ENCODE measurements at regions not wholly inside any gene's neighbourhood (a gene's known extent, or its start where the extent isn't known, plus 50 kb on each side); places are given as distances from the start of the nearest gene placed in this dataset.

DNA sequence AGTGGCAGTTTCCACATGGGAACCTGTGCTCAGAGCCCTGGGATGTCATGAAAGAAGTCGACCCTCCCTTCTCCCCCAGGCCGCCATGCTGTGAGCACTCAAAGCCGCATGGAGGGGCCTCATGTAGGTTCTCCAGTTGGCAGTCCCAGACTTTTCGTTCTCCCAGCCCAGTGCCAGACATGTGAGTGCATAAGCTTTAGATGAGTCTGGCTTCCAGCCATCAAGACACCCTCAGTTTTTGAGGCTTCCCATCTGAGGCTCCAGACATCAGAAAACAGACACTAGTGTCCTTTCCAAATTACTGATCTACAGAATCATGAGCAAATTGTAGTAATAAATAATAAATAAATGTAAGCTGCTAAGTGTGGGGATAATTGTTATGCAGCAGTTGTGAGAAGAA lies 136.5 kb upstream of the AGBL1 start:
- Histone ChIP-seq H3K36me3 (replicated peaks in 1 of 2; ENCODE audit: control insufficient read depth in 1 of 2, insufficient read depth in 2 of 2, low read length in 1 of 2) (no peaks in the 10 kb centered on the region), H3K9me2 (no peaks in the 10 kb centered on the region), H3K27ac (ENCODE audit: low read depth in 2 of 2, low read length in 1 of 2) (no peak overlapping the region), H3F3A (replicated peaks; ENCODE audit: insufficient read depth) (no peaks in the 10 kb centered on the region), H3K9ac (no peak overlapping the region), H3K79me2 (ENCODE audit: insufficient read depth) (no peaks in the 10 kb centered on the region), H3K9me3 (no peaks in the 10 kb centered on the region), H3K27me3 (ENCODE audit: insufficient read depth) (no peaks in the 10 kb centered on the region), H4K20me1 (ENCODE audit: insufficient read depth) (no peaks in the 10 kb centered on the region), H3K4me1 (ENCODE audit: control insufficient read depth in 1 of 2, insufficient read depth in 2 of 2, low read depth in 1 of 2, low read length in 1 of 2) (no peaks in the 10 kb centered on the region; a peak in 1 of 4 replicates), H3K4me3 (ENCODE audit: low read depth in 2 of 2, low read length in 1 of 2) (no peak overlapping the region), H2AFZ (ENCODE audit: low read depth) (no peak overlapping the region), H3K4me2 (no peak overlapping the region)
- DNase-seq, result no peak
- POLR2A ChIA-PET, result no interaction called here
- WGBS (ENCODE audit: low lambda C conversion rate), result 41% methylated on average over 4 of the region's 4 CpGs
- CTCF ChIA-PET, result no interaction called here
- TF ChIP-seq TCF12 (IDR thresholded peaks at IDR 0.05) (no peak), FOXM1 (IDR thresholded peaks at IDR 0.05; ENCODE audit: low read depth) (no peak), RCOR1 (IDR thresholded peaks at IDR 0.05; ENCODE audit: low read length) (no peak), SMC3 (IDR thresholded peaks at IDR 0.05; ENCODE audit: low read depth, low read length) (no peak), MEF2A (IDR thresholded peaks at IDR 0.05; ENCODE audit: borderline replicate concordance, low read depth) (no peak), ELF1 (IDR thresholded peaks at IDR 0.05) (no peak), RFX5 (IDR thresholded peaks at IDR 0.05; ENCODE audit: low read length) (no peak), RAD21 (IDR thresholded peaks at IDR 0.05; ENCODE audit: low read length) (no peak), JUND (IDR thresholded peaks at IDR 0.05) (no peak), TEAD4 (IDR thresholded peaks at IDR 0.05; ENCODE audit: borderline replicate concordance, insufficient read depth) (no peak), POLR2AphosphoS5 (IDR thresholded peaks at IDR 0.05; ENCODE audit: low read depth, low read length) (no peak), YY1 (IDR thresholded peaks at IDR 0.05; ENCODE audit: low read depth) (no peak), MXI1 (IDR thresholded peaks at IDR 0.05; ENCODE audit: low read depth, low read length) (no peak), GATA2 (CRISPR knock-in tag; IDR thresholded peaks at IDR 0.05) (no peak), NRF1 (IDR thresholded peaks at IDR 0.05; ENCODE audit: low read depth, low read length) (no peak)
- TF ChIP-seq, protein P1, sequence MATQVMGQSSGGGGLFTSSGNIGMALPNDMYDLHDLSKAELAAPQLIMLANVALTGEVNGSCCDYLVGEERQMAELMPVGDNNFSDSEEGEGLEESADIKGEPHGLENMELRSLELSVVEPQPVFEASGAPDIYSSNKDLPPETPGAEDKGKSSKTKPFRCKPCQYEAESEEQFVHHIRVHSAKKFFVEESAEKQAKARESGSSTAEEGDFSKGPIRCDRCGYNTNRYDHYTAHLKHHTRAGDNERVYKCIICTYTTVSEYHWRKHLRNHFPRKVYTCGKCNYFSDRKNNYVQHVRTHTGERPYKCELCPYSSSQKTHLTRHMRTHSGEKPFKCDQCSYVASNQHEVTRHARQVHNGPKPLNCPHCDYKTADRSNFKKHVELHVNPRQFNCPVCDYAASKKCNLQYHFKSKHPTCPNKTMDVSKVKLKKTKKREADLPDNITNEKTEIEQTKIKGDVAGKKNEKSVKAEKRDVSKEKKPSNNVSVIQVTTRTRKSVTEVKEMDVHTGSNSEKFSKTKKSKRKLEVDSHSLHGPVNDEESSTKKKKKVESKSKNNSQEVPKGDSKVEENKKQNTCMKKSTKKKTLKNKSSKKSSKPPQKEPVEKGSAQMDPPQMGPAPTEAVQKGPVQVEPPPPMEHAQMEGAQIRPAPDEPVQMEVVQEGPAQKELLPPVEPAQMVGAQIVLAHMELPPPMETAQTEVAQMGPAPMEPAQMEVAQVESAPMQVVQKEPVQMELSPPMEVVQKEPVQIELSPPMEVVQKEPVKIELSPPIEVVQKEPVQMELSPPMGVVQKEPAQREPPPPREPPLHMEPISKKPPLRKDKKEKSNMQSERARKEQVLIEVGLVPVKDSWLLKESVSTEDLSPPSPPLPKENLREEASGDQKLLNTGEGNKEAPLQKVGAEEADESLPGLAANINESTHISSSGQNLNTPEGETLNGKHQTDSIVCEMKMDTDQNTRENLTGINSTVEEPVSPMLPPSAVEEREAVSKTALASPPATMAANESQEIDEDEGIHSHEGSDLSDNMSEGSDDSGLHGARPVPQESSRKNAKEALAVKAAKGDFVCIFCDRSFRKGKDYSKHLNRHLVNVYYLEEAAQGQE (IDR thresholded peaks at IDR 0.05; ENCODE audit: low read depth, low read length), result no peak
- TF ChIP-seq, protein P2, sequence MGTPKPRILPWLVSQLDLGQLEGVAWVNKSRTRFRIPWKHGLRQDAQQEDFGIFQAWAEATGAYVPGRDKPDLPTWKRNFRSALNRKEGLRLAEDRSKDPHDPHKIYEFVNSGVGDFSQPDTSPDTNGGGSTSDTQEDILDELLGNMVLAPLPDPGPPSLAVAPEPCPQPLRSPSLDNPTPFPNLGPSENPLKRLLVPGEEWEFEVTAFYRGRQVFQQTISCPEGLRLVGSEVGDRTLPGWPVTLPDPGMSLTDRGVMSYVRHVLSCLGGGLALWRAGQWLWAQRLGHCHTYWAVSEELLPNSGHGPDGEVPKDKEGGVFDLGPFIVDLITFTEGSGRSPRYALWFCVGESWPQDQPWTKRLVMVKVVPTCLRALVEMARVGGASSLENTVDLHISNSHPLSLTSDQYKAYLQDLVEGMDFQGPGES (IDR thresholded peaks at IDR 0.05; ENCODE audit: low read depth, low read length), result no peak
- TF ChIP-seq, protein P3, sequence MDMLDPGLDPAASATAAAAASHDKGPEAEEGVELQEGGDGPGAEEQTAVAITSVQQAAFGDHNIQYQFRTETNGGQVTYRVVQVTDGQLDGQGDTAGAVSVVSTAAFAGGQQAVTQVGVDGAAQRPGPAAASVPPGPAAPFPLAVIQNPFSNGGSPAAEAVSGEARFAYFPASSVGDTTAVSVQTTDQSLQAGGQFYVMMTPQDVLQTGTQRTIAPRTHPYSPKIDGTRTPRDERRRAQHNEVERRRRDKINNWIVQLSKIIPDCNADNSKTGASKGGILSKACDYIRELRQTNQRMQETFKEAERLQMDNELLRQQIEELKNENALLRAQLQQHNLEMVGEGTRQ (IDR thresholded peaks at IDR 0.05; ENCODE audit: borderline replicate concordance, low read depth, low read length), result no peak
- TF ChIP-seq, protein P4, sequence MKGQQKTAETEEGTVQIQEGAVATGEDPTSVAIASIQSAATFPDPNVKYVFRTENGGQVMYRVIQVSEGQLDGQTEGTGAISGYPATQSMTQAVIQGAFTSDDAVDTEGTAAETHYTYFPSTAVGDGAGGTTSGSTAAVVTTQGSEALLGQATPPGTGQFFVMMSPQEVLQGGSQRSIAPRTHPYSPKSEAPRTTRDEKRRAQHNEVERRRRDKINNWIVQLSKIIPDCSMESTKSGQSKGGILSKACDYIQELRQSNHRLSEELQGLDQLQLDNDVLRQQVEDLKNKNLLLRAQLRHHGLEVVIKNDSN (IDR thresholded peaks at IDR 0.05; ENCODE audit: borderline replicate concordance, low read depth), result no peak
- TF ChIP-seq, protein P5, sequence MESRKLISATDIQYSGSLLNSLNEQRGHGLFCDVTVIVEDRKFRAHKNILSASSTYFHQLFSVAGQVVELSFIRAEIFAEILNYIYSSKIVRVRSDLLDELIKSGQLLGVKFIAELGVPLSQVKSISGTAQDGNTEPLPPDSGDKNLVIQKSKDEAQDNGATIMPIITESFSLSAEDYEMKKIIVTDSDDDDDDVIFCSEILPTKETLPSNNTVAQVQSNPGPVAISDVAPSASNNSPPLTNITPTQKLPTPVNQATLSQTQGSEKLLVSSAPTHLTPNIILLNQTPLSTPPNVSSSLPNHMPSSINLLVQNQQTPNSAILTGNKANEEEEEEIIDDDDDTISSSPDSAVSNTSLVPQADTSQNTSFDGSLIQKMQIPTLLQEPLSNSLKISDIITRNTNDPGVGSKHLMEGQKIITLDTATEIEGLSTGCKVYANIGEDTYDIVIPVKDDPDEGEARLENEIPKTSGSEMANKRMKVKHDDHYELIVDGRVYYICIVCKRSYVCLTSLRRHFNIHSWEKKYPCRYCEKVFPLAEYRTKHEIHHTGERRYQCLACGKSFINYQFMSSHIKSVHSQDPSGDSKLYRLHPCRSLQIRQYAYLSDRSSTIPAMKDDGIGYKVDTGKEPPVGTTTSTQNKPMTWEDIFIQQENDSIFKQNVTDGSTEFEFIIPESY (IDR thresholded peaks at IDR 0.05; ENCODE audit: borderline replicate concordance, low read depth), result no peak

Measured in SK-N-SH (cell line).